ENCODE measurements at regions not wholly inside any gene's neighbourhood (a gene's known extent, or its start where the extent isn't known, plus 50 kb on each side); places are given as distances from the start of the nearest gene placed in this dataset.

GRCh38 chr7:115782696-115783490, 247.7 kb downstream of the TFEC start:
- Histone ChIP-seq H3K4me1 (replicated peaks in 1 of 2; ENCODE audit: control insufficient read depth in 2 of 2, insufficient read depth in 2 of 2, low read length in 2 of 2) (no peaks in the 10 kb centered on the region), H3K27ac (ENCODE audit: extremely low read depth, low read depth, low read length) (no peak overlapping the region), H3K79me2 (ENCODE audit: control insufficient read depth, insufficient read depth, low read length) (no peaks in the 10 kb centered on the region), H3K9me3 (replicated peaks; ENCODE audit: control insufficient read depth, insufficient read depth, low read depth, low read length) (no peaks in the 10 kb centered on the region), H3K27me3 (ENCODE audit: control insufficient read depth in 2 of 2, insufficient read depth in 2 of 2, low read length in 2 of 2) (no peaks in the 10 kb centered on the region), H3K9ac (ENCODE audit: insufficient read depth in 1 of 2, low read depth in 2 of 2, low read length in 2 of 2) (no peak overlapping the region), H2AFZ (ENCODE audit: low read depth, low read length) (no peak overlapping the region), H4K20me1 (replicated peaks; ENCODE audit: control insufficient read depth, insufficient read depth, low read length) (no peaks in the 10 kb centered on the region), H3K36me3 (ENCODE audit: control insufficient read depth, insufficient read depth, low read length) (no peaks in the 10 kb centered on the region), H3K4me2 (ENCODE audit: insufficient read depth, low read length) (no peak overlapping the region), H3K4me3 (no peak overlapping the region), H3K9me1 (ENCODE audit: control insufficient read depth, insufficient read depth, low read length) (no peaks in the 10 kb centered on the region)
- TF ChIP-seq PURB (CRISPR knock-in tag; IDR thresholded peaks at IDR 0.05; ENCODE audit: low read depth) (no peak), E2F6 (IDR thresholded peaks at IDR 0.05; ENCODE audit: borderline replicate concordance in 1 of 2, extremely low read depth in 1 of 2, insufficient read depth in 1 of 2, insufficient read length in 1 of 2, low read depth in 1 of 2, low read length in 1 of 2, poor library complexity in 1 of 2, severe bottlenecking in 1 of 2) (no peak), TRIM25 (IDR thresholded peaks at IDR 0.05; ENCODE audit: borderline replicate concordance) (no peak), PTBP1 (IDR thresholded peaks at IDR 0.05; ENCODE audit: low read depth, low read length) (no peak), MXD1 (CRISPR knock-in tag; IDR thresholded peaks at IDR 0.05; ENCODE audit: borderline replicate concordance, poor library complexity, severe bottlenecking) (no peak), STAG1 (CRISPR knock-in tag; IDR thresholded peaks at IDR 0.05; ENCODE audit: borderline replicate concordance) (no peak), IFI16 (CRISPR knock-in tag; IDR thresholded peaks at IDR 0.05) (no peak)
- CTCF ChIA-PET (ENCODE audit: low intra/inter-chr PET ratio): no interaction called here
- no peak for FAIRE-seq
- in situ Hi-C loops (cut with MboI) (no loop called here), intact Hi-C loops (cut with micrococcal nuclease) (no loop called here)
- no peak for ATAC-seq
- no peak for DNase-seq (ENCODE audit: extremely low read depth in 1 of 4, low spot score in 3 of 4)
- 0% methylated on average over 1 of the region's 1 CpG for WGBS (ENCODE audit: insufficient coverage, low coverage, missing lambda C conversion rate)
- POLR2A ChIA-PET: no interaction called here
- no TSS peak for BruUV-seq (replicated peaks)
